ENCODE measurements at regions not wholly inside any gene's neighbourhood (a gene's known extent, or its start where the extent isn't known, plus 50 kb on each side); places are given as distances from the start of the nearest gene placed in this dataset.
"Not testable (repeated sequence)": the region's sequence is repeated elsewhere in the genome, so short reads cannot be mapped to it uniquely, and the experiment has no call there.

DNA sequence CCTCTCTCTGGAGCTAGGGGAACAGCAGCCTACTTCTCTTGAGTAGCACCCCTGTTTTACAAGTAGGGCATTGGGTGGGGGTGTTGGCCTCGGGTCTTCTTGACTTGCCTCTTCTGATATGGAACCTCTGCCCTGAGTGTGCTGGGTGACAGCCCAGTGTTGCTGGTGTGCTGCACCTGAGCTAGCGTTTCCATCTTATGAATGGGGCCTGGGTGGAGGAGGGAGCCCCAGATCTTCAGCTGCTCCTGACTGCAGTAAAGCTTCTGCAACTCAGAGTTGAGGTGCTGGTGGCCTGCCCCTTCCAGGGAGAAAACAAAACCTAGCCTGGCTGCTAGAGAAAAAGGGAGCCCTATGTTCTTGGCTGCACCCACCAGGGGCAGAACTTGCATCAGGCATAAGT lies 202.5 kb upstream of the SHH start:
- no peak overlapping the region for H3K4me3 ChIP-seq
- no peak overlapping the region for H3K27ac ChIP-seq
- no peaks in the 10 kb centered on the region for H3K4me1 ChIP-seq
- ATAC-seq, result no peak
- peaks cover 0 to 23% (median 0%) of the 10 kb centered on the region in 3 donors for H3K9me3 ChIP-seq
- H3K36me3 ChIP-seq, result no peaks in the 10 kb centered on the region
- H3K27me3 ChIP-seq, result peaks cover 13% of the 10 kb centered on the region
- no CpG with 5 or more reads among the region's 2 CpGs for WGBS, 2 donors (ENCODE audit: low coverage in 1 of 2)
- no peak for TF ChIP-seq EP300 (IDR thresholded peaks at IDR 0.05)
- TF ChIP-seq POLR2AphosphoS5 (IDR thresholded peaks at IDR 0.05), result no peak
- TF ChIP-seq POLR2A (IDR thresholded peaks at IDR 0.05), result no peak
- TF ChIP-seq, protein P1, sequence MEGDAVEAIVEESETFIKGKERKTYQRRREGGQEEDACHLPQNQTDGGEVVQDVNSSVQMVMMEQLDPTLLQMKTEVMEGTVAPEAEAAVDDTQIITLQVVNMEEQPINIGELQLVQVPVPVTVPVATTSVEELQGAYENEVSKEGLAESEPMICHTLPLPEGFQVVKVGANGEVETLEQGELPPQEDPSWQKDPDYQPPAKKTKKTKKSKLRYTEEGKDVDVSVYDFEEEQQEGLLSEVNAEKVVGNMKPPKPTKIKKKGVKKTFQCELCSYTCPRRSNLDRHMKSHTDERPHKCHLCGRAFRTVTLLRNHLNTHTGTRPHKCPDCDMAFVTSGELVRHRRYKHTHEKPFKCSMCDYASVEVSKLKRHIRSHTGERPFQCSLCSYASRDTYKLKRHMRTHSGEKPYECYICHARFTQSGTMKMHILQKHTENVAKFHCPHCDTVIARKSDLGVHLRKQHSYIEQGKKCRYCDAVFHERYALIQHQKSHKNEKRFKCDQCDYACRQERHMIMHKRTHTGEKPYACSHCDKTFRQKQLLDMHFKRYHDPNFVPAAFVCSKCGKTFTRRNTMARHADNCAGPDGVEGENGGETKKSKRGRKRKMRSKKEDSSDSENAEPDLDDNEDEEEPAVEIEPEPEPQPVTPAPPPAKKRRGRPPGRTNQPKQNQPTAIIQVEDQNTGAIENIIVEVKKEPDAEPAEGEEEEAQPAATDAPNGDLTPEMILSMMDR (IDR thresholded peaks at IDR 0.05), result no peak

DNA sequence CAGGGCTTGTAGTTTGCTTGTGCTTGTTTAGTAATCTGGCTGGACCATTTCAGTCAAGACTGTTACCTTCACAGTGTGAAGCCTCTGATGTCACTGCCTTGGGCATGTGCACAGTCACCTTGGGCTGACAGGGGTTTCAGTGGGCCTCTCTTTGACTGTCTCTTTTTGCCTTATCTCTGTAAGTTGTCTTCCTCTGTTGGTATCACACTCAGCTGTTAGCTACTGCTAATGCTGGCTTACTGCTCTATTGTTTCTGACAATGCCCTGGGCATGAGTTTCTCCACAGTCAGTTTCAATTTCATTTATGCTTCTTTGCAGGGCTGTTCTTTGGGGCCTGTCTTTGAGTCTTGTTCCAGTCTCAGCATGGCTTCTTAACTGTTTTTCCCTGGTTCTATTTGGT lies 201.9 kb upstream of the SHH start:
- H3K27ac ChIP-seq, result no peak overlapping the region
- peaks cover 0 to 23% (median 0%) of the 10 kb centered on the region in 3 donors for H3K9me3 ChIP-seq
- H3K4me3 ChIP-seq, result no peak overlapping the region
- no peak for ATAC-seq
- no peak for TF ChIP-seq POLR2A (IDR thresholded peaks at IDR 0.05)
- TF ChIP-seq, protein P1 (IDR thresholded peaks at IDR 0.05), result no peak
- H3K36me3 ChIP-seq, result no peaks in the 10 kb centered on the region
- H3K27me3 ChIP-seq, result peaks cover 13% of the 10 kb centered on the region
- no peaks in the 10 kb centered on the region for H3K4me1 ChIP-seq

DNA sequence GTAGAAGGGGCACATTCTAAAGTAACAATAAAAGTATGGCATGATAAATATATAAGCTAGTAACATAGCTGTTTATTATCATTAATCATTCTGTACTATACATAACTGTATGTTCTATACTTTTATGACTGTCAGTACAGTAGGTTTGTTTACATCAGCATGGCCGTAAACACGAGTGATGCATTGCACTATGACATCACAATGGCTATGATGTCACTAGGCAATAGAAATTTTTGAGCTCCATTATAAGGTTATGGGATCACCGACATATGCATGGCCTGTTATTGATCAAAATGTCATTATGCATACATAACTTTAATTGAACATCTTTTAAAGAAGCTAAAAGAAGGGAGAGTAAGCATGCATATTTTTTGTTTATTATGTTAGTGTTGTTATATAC lies 200.1 kb upstream of the SHH start:
- no peaks in the 10 kb centered on the region for H3K4me1 ChIP-seq
- 84 to 89% methylated on average over 3 of the region's 3 CpGs for WGBS, 2 donors (ENCODE audit: low coverage in 1 of 2)

DNA sequence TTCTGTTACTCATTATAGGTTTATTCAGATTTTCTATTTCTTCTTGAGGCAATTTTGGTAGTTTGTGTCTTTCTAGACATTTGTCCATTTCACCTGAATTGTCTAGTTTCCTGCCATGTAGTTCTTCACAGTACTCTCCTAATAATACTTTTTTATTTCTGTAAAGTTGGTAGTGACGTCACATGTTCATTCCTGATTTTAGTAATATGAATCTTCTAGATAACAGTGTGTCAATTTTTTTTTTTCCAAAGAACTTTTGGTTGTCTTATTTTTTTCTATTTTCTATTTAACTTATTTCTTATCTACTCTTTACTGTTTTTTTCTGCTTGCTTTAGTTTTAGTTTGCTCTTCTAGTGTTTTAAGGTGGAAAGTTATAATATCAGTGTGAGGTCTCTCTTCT lies 197.3 kb upstream of the SHH start:
- Histone ChIP-seq H3K9me3 (peaks cover 0 to 33% (median 0%) of the 10 kb centered on the region in 3 donors), H3K4me3 (no peak overlapping the region), H3K4me1 (no peaks in the 10 kb centered on the region), H3K27ac (no peak overlapping the region), H3K27me3 (no peaks in the 10 kb centered on the region), H3K36me3 (no peaks in the 10 kb centered on the region)
- no peak for TF ChIP-seq POLR2A (IDR thresholded peaks at IDR 0.05)
- TF ChIP-seq, protein P1 (IDR thresholded peaks at IDR 0.05), result no peak
- TF ChIP-seq EP300 (IDR thresholded peaks at IDR 0.05), result no peak
- no peak for TF ChIP-seq POLR2AphosphoS5 (IDR thresholded peaks at IDR 0.05)
- ATAC-seq, result no peak
- WGBS, 2 donors (ENCODE audit: low coverage in 1 of 2), result 40 to 67% methylated on average over 1 of the region's 1 CpG

More for the DNA sequence above, 200.1 kb upstream of the SHH start:
- TF ChIP-seq POLR2A (IDR thresholded peaks at IDR 0.05), result no peak
- TF ChIP-seq EP300 (IDR thresholded peaks at IDR 0.05), result no peak
- TF ChIP-seq, protein P1 (IDR thresholded peaks at IDR 0.05), result no peak
- TF ChIP-seq POLR2AphosphoS5 (IDR thresholded peaks at IDR 0.05), result no peak
- H3K9me3 ChIP-seq, result peaks cover 0 to 30% (median 0%) of the 10 kb centered on the region in 3 donors
- no peak overlapping the region for H3K27ac ChIP-seq
- H3K4me3 ChIP-seq, result no peak overlapping the region
- H3K36me3 ChIP-seq, result no peaks in the 10 kb centered on the region
- peaks cover 13% of the 10 kb centered on the region for H3K27me3 ChIP-seq
- no peak for ATAC-seq

DNA sequence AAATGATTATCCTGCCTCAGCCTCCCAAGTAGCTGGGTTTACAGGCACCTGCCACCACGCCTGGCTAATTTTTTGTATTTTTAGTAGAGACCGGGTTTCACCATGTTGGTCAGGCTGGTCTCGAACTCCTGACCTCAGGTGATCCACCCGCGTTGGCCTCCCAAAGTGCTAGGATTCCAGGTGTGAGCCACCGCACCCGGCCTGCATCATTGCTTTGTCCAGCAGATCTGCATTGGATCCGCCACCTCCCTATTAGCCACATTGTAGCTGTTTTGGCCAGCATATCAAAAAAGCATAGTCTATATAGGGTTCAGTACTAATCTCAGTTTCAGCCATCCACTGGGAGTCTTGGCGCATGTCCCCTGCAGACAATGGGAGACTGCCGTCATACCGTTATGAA lies 194.6 kb upstream of the SHH start:
- not testable (repeated sequence) for H3K27ac ChIP-seq, H3K4me1 ChIP-seq, ATAC-seq, H3K4me3 ChIP-seq, H3K36me3 ChIP-seq
- 89 to 90% methylated on average over 6 to 10 of the region's 11 CpGs for WGBS, 2 donors (ENCODE audit: low coverage in 1 of 2)
- peaks cover 10% of the 10 kb centered on the region for H3K27me3 ChIP-seq
- H3K9me3 ChIP-seq, result peaks cover 0 to 33% (median 0%) of the 10 kb centered on the region in 3 donors

DNA sequence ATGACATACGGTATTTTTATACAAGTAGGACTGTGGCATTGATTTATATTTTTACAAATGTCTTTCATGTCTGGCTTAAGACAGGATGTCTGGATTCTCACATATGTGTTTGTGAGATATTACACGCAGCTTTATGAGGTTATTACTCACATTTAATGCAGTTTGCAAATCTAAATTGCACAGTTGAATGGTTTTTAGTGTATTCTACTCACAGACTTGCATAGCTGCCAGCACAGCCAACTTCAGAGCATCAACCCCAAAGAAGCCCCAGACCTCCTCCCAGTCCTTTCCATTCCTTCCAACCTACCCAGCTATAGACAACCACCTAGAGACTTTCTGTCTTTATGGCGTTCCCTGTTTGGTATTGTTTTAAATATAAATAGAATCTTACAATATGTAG lies 193.8 kb upstream of the SHH start:
- H3K27me3 ChIP-seq, result peaks cover 16% of the 10 kb centered on the region
- ATAC-seq, result no peak
- H3K4me3 ChIP-seq, result no peak overlapping the region
- H3K27ac ChIP-seq, result no peak overlapping the region
- WGBS, 2 donors (ENCODE audit: low coverage in 1 of 2), result 53 to 58% methylated on average over 3 of the region's 3 CpGs
- H3K36me3 ChIP-seq, result no peaks in the 10 kb centered on the region
- H3K9me3 ChIP-seq, result peaks cover 0 to 30% (median 0%) of the 10 kb centered on the region in 3 donors
- TF ChIP-seq POLR2A (IDR thresholded peaks at IDR 0.05), result no peak
- H3K4me1 ChIP-seq, result no peaks in the 10 kb centered on the region
